ENCODE measurements at regions not wholly inside any gene's neighbourhood (a gene's known extent, or its start where the extent isn't known, plus 50 kb on each side); places are given as distances from the start of the nearest gene placed in this dataset.

- no peak for TF ChIP-seq POLR2A (IDR thresholded peaks at IDR 0.05; ENCODE audit: low read depth, low read length)
- TF ChIP-seq POLR2AphosphoS5 (IDR thresholded peaks at IDR 0.05; ENCODE audit: low read depth, low read length) = no peak
Observed at GRCh38 chr7:142329062-142329790, 71.4 kb upstream of the PRSS58 start.

Measured in GM12892 (cell line).